NCI-H2029 treated with DMSO at 0.1 percent for 48 hours (cell line): ENCODE measurements at regions not wholly inside any gene's neighbourhood (a gene's known extent, or its start where the extent isn't known, plus 50 kb on each side); places are given as distances from the start of the nearest gene placed in this dataset.

Experiments used
- DNase-seq: peaks from one replicate; lab custom pipeline; 2025; lab: John Stamatoyannopoulos, UW

DNA sequence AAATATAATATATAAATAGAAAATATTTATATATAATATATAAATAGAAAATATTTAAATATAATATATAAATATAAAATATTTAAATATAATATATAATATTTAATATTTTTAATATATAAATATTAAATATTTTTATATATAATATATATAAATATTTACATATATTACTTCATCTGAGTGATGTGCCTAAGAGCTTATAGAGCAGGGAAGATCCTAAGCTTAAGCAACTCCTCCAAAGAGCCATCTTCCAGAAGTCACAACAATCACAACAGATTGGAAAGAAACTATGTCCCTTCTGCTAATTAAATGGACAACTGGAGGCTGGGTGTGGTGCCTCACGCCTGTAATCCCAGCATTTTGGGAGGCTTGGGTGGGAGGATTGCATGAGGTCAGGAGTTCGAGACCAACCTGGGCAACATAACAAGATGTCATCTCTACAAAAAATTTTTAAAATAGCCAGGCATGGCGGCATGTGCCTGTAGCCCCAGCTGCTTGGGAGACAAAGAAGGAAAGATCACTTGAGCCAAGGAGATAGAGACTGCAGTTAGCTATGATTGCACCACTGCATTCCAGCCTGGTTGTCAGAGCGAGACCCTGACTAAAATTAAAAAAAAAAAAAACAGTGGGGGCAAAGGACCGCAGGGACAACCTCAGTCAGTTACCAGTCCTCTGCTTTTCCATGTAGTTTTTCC, 198.7 kb downstream of the SKIDA1 start:
- DNase-seq = no peak

DNA sequence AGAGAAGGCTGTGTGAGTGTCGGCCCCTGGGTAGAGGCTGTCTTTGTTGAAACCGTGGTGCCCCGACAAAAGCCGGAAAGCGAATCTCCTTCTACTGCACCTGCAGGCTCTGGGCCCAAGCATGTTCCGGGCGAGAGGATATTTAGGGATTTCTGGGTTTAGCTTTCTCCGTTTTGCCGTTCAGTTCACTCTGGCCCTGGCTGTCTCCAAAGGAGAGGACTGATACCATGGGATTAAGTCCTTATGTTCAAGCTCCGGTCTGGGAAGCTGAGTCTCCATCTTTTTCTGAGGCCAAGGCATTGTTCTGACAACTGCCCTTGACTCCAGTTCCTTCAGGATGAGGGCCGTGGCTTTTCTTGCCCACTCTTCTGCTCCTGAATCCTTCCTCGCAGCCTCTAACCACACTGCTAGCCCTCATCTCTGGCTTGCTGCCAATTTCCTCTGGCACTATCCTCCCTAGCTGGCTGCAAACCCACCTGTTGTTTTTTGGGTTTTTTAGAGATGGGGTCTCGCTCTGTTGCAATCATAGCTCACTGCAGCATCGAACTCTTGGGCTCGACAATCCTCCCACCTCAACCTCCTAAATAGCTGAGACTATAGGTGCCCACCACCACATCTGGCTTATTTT, 206.8 kb downstream of the SKIDA1 start:
- DNase-seq = no peak

DNA sequence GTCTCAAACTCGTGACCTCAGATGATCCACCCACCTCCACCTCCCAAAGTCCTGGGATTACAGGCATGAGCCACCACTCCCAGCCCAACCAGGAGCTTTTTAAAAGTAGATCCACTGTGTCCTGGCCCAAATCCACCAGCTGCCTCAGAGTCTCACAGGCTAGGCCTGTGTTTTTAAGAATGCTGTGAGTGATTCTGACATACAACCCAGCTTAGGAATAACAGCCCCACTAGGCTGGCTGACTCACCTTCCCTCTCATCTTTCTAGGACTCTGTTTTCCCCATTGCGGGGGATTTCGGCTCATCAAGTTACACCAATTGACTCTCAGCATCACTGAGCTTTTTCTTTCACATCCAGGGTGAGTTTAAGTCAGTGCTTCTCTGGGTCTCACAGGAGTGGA, 207.6 kb downstream of the SKIDA1 start:
- DNase-seq = no peak

DNA sequence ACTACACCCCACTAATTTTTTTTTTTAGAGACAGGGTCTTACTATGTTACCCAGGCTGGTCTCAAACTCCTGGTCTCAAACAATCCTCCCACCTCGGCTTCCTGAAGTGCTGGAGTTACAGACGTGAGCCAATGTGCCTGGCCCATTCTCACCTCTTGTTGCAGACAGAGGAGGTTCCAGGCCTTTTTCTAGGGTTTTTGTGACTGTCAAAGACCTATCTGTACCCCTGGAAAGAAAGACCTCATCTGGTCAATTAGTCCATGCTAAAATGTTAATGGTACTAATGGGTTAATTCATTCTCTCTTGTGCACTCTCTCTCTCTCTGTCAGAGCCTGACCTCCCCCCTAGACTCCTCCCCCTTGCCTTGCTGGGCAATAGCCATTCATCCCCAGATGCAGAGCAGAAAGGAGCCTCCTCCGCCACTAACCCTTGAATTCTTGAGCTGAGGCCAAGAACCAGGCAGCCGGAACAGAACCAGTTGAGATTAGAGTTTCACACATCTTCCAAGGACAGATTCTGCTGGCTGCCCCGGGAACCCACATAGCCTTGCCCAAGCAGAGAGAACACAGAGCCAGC, 209.7 kb downstream of the SKIDA1 start:
- DNase-seq = peak; percentile 18

DNA sequence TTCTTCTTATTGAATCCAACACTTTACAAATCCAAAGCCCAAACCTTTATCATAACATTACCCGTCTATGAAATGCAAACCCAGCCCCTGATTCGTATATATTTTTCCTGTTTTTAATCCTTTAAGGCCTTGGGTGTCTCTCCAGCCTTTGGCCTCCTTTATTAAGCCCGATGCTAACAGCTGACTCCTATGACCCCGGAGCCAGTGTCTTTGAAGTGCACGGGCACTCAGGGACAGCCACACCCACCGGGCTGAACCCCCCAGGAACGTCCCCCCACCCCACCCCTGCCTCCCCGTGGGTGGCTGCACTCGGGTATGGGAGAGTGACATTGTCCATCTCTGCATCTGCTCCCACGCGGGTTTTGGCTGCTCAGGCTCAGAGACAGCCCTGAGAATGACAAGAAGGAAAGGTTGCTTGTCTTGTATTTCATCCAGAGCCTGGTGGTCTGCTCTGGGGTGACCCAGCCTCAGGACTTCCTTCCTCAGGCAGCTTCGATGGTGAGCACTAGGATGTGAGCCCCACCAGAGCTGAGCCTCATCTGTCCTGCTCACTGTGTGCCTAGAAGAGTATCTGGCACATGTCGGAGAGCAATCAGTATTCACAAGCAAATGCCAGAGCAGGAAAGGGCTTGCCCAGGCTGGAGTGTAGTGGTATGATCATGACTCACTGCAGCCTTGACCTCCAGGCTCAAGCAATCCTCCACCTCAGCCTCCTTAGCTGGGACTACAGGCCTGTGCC, 210.4 kb downstream of the SKIDA1 start:
- no peak for DNase-seq

DNA sequence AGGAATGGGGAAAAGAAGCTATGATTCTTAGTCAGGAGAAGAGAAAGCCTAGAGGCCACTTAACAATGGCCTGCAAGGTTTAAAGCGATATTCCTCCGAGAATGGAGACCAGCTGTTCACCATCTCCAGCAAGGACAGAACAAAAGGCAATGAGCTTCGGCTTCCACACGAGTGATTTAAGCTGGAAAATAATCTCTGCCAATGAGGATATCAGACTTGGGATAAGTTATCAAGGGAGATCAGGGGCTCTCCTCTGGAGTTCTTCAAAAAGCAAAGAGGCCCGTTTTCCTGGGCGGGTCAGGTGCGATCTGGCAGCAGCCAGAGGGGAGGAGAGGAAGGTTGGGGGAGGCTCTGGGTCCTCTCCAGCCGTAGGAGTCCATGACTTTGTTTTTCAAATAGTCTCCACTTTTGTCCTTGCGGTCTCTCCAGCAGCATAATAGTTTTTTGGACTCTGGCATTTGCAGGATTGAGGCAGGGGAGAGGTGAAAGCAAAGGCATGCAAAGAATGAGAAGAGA, 211.3 kb downstream of the SKIDA1 start:
- DNase-seq = no peak

DNA sequence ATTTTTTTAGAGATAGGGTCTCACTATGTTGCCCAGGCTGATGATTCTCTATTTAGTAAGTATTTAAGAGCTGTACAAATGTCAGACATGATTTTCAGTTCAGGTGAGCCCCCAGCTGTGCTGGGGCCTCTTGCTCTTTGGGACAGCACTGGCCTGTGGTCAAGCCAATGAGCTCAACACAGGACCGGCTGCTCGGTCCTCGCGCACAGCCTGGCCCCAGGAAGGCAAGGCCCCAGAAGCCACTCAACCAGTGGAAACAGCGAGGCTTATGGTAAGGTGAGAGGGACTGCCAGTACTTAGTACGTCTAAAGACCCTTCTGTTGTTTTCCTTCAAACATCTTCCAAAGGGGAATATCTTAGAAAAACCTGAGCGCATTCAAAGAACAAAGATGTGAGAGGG, 211.8 kb downstream of the SKIDA1 start:
- DNase-seq = no peak

DNA sequence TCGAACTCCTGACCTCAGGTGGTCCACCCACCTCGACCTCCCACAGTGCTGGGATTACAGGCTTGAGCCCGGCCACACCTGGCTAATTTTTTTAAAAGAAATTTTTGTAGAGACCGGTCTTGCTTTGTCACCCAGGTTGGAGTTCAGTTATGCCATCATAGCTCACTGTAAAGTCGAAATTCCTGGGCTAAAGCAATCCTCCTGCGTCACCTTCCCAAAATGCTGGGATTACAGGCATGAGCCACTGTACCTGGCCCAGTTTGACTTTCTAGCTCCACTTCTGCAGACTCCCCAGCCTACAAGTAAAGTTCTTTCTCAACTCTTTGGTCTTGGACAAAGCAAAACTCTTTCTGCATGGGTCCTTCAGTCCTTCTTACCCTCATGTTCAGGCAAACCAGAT, 214.1 kb downstream of the SKIDA1 start:
- no peak for DNase-seq

DNA sequence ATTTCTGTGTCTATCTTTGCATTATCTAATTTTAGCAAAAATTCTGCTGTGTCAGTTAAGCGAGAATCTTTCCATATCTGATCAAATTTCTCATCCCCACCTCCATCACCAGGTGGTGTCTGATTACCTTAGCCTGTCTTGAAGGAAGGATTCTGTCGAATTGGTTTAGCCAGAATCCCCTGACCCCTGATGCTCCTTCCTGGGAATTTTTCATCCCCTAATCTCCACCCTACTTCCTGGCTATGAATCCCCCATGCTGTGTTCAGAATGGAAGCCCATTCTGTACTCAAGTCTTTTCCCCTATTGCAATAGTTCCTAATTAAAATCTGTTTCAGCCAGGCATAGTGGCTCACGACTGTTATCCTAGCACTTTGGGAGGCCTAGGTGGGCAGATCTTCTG, 216.1 kb downstream of the SKIDA1 start:
- no peak for DNase-seq

DNA sequence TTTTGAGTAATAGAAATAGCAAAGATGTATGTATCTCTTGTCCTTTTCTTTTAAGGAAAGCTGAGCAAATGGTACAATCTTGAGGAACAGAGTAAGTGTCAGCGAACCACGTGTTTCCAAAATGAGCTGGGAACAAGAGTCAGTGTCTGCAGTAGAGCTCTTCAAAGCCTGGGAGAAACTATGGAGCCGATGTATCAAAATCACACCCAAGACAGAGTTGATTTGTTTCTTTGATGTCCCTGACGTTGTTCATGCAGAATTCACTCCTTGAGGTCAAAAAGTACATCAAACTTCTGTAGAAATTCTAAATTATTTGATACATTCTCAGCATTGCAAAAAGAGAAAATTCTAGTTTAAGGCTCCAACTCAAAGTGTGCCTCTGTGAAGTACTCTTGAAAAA, 216.5 kb downstream of the SKIDA1 start:
- no peak for DNase-seq

DNA sequence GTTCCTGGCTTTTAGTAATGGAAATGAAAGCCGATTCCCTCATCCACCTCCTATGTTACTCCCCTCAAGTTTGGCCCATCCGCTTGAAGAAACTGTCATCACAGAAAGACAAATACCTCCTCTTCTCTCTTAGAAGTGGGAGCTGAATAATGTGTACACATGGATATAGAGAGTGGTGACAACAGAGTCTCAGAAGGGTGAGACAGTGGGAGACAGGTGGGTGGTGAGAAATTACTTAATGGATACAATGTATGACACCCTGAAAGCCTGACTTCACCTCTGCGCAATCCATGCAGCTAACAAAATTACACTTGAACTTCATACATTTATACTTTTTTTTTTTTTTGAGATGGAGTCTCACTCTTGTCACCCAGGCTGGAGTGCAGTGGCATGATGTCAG, 217.5 kb downstream of the SKIDA1 start:
- no peak for DNase-seq

DNA sequence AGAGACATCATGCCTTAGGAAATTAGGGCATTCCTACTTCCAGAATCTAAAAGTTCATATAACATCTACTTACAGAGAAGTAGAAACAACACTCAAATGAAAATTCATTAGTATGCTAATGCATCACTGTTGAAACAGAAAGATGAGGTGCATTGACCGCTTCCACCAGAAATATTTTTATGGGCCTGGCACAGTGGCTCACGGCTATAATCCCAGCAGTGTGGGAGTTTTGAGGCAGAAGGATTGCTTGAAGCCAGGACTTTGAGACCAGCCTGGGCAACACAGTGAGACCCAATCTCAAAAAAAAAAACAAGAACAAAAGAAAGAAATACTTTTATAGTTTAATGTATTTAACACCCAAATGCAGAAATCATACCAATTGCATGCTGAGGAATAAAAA, 220.9 kb downstream of the SKIDA1 start:
- no peak for DNase-seq

DNA sequence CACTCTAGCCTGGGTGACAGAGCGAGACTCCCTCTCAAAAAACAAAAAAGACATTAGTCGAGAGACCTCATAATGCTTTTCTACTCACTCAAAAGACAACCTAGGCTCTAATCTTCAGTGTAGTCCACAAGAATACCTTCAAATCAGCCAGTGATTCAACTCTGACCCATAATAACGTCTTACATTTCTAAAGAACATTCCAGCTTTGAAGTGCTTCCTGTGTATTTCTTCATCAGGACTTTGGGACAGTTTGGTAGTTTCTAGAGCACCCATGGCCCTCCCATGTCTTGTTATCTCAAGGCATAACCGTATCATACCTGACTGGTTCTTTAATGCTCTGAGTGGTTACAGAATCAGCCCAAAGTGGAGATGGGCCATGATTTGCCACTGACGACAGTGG, 221.3 kb downstream of the SKIDA1 start:
- DNase-seq = no peak

DNA sequence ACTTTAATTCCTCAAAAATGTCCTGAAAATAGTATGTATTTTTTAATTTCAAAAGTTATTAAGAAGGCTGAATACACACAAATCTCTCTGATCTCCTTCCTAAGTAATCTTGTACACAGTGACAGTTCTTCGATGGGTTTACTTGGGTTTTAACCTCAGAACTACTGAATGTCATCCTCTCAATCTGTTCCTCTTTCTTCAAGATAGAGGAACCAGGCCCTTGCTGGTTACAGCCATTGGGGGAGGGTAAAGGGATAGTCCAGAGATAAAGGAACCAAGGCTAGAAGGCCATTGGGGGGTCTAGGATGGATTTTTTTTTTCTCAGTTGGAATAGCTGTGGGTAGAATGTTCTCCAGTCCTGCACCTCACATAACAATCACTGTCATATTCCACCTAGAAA, 224.9 kb downstream of the SKIDA1 start:
- no peak for DNase-seq

DNA sequence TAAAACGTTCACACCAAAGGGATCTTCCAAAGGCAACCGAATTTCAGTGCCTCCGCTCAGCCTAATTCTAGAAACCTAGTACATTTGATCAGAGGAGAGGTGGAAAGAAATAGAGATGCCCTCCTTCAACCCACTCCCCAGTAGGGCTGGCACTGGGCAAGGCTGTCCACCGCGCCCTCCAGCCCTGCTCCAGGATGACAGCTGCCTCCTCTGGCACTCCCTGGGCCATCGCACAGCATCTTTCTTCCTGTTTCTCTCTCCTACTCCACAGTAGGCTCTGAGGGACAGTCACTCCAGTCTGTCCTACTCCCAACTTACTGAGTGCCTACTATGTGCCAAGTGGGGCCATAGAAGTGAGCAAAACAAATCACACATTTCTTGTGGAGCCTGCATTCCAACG, 226.2 kb downstream of the SKIDA1 start:
- no peak for DNase-seq

DNA sequence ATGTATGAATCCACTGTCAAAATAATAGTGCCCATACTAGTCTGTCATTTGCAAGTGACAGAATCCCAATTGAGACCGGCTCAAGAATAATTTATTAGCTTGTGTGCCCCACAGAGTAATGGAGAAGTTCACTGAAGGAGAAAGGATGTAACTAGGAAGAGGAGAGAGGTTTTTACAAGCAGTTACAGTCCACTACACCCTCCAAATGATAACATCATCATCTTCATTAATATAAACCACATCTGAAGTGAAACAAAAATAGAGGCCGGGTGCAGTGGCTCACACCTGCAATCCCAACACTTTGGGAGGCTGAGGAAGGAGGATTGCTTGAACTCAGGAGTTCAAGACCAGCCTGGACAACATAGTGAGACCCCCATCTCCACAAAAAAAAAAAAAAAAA, 226.8 kb downstream of the SKIDA1 start:
- DNase-seq = no peak

DNA sequence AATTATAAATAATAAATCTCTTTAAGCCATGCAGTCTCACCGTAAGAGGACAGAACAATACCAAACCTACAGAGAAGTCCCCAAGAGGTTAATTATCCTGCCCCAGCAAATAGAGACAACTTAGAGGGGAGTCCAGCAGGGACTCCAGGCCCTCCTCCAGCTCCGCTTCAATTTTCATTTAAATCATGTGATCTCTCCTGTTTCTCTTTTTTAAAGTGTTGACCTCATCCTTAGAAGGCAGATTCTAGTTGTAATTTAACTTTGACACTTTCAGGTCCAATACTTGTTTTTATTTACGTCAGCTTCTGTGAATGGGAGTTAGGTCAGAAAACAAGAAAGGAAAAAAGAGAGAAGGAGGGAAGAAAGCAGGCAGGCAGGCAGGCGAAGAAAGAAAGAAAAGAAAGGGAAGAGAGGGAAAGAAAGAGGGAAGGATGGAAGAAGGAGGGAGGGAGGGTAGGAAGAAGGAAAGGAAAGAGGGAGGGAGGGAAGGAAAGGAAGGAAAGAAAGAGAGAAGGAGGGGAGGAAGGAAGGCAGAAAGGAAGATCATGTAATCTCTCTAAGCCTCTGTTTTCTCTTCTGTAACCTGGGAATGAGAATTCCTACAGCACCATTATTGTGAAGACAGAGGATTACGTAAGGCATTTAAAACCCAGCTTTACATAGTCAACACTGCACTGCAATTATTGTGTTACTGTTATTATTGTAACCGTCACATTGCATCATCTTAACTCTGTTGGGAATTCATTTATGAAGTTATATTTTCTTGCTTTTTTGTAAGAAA, 227.7 kb downstream of the SKIDA1 start:
- no peak for DNase-seq

DNA sequence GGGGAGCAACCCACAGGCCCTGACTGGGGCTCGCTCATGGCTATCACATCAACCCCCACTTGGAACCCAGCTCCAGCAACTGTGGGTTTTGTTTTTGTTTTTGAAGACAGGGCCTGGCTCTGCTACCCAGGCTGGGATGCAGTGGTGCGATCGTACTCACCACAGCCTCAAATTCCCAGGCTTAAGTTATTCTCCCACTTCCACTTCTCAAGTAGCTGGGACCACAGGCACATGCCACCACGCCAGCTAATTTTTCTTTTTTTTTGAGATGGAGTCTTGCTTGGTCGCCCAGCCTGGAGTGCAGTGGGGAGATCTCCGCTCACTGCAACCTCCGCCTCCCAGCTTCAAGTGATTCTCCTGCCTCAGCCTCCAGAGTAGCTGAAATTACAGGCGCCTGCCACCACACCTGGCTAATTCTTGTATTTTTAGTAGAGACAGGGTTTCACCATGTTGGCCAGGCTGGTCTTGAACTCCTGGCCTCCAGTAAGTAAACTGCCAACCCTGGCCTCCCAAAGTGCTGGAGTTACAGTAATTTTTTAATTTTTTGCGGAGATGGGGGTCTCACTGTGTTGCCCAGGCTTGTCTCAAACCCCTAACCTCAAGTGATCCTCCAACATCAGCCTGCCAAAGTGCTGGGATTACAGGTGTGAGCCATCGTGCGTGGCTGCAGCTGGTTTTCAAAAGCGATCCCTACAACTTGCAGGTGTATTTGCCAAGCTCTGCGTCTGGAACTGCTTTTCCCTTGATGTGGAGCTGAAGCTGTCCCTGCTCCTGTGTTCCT, 228.7 kb downstream of the SKIDA1 start:
- DNase-seq = no peak

DNA sequence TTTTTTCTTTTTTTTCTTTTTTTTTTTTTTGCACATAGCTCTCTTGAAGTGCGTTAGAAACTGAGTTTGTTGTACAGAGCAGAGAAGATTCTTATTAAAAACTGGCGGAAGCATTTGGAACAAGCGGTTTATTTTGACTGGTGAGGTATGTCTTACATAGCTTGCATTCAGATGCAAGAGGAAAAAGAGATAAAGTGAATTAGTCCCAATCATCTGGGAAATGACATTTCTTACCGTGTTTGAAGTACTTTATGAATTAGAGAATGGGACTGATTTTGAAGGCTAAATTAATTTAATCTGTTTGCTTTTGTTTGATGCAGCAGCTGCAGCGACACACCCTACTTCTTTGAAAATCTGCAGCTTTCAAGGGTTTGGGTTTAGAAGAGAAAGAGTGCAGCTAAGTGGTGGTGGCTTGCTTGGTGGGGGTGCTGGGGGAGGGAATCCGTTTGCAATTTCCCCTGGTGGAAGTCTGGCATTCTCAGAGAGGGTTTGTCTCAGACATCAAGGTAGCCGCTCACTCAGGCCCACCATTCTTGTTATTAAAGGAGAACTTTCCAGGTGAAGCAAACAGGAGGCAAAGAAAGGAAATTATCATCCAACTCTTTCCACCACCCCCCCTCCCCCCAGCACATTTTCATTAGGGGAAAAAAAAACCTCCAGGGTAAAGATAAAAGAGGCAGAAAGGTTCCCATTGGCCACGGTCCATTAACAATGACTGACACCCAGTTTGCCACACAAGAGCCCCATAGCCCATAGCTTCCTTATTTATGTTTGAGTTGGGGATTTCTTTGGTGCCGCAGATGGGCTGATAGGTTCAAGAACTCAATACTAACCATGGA, 231.7 kb downstream of the SKIDA1 start:
- DNase-seq = no peak

DNA sequence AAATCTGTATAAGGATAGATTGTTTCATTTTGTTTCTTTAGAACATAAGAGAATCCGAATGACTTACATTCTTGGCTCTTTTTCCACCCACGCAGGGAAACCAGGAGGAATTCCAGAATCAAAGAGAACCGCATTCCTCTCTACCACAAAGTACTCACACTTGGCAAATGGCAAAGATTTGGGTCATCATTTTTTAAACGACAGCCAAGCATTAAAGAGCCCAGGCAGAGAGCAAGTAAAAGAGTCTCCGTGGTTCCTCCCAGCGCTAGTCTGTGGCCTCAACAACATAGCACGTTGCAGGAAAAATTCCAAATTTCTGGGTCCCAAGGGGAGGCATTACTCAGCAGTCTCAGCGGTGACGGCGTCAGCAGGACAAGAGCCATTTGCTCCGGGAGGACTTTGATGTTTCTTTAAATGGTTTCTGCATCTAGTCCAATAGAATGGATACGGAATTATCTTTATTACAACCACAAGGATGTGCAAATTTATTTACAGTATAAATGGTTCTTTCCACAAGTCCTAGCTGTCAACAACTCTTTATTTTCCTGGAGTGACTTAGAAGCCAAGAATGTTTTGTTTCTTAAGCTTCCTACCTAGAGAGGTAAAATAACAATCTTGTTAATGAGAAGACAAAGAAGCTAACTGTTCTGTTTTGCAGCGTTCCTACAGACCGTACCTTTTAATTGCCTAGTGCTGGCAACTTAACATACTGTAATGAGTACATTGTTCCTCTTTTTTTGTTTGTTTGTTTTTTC, 232.5 kb downstream of the SKIDA1 start:
- no peak for DNase-seq
